Stromal cell of bone marrow (primary cell): ENCODE measurements at regions not wholly inside any gene's neighbourhood (a gene's known extent, or its start where the extent isn't known, plus 50 kb on each side); places are given as distances from the start of the nearest gene placed in this dataset.
"Not testable (repeated sequence)": the region's sequence is repeated elsewhere in the genome, so short reads cannot be mapped to it uniquely, and the experiment has no call there.

Experiments
- DNase-seq: peaks from one replicate; pipeline ENCODE4 v3.0.0-alpha.2; 2012; ENCODE audit warnings: low read depth

DNA sequence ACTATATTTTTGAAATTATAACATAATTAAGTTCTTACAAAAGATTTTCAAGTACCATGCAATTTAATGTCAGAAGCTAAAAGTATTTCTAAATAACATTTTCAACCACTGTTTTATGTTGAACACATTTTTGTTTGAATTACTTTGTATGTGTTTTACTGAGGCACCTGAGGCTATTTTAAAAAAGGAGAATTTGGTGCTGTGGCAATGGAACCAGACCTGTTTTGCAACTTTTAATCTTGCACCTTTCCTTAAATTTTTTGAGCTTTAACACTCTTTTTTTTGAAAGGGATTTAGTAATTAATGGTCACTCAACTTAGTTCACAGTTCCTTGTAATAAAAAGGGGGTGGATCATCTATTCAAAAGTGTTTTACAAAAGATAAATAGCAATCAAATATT is 561.6 kb downstream of the ZBBX start:
- DNase-seq, result no peak

DNA sequence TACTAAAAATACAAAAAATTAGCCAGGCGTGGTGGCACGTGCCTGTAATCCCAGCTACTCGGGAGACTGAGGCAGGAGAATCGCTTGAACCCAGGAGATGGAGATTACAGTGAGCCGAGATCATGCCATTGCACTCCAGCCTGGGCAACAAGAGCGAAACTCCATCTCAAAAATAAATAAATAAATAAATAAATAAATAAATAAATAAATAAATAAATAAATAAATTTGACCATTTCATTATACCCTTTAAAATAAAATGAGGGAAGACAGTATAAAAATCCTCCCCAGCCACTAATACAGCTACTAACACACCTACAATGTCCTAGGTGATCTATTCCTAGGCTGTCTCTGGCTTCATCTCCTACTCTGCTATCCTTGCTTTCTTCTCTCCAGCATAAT is 562.8 kb downstream of the ZBBX start:
- not testable (repeated sequence) for DNase-seq

DNA sequence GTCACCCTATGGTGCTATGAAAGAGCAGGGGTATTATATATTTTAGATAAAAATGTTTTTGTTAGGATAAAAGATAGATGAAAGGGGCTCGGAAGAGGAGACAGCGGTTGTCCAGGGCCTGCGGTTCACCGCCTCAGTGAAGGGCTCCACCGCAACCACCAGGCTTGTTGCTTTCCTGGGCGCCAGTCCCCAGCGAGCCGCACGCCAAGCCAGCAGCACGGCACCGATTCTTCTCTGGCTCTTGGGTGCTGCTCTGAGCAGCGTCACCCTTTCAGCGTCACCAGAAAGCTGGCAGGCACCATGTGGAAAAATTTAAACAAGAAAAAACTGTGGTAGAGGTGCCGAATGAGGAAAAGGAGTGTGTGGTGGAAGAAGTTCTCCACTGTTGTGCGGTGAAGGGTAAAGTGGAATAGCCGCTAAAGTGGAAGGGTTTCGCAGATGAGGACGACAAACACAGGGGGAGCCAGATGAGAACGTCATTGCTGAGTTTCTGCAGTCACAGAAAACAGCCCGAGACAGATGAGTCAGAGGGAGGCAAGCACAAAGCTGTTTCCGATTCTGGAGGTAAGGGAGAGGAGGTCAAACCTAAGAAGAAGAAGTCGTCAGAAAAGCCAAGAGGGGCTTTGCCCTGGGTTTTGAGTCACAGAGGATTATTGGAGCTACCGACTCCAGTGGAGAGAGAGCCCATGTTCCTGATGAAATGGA is 569.2 kb downstream of the ZBBX start:
- DNase-seq, result no peak

DNA sequence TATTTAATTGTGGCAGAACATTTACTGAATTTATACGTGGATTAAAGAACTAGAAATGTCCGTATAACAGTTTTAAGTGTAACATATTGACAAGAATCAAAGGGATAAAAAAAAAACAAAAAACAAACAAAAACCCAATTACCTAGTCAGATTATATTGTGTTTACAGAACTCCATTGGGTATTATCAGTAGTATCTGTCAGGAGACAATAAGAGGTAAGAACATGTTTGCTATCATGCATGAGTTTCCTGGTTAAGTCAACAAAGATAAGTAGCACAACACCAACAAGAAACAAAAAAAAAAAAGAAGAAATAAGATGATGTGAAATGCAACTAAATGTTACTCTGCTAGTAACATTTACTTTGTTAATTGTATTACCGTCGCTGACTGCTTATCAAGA is 570.6 kb downstream of the ZBBX start:
- no peak for DNase-seq

DNA sequence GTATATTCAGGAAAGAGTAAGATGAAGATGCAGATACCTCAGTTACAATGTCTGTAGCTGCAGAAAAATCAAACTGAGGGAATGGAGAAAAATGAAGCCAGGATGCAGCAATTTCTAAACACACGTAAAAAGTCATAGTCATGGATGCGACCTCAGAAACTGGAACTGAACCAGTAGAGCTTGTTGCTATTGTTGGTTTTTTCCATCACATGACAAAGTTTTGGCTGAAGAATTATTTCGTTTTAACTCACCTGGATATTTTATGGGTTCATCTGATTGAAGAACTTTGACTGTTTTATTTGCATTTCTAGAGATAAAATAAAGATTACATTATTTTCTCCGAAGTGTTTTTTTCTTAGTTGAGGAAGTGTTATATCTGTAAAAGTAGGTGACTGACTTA is 591.2 kb downstream of the ZBBX start:
- DNase-seq, result no peak

DNA sequence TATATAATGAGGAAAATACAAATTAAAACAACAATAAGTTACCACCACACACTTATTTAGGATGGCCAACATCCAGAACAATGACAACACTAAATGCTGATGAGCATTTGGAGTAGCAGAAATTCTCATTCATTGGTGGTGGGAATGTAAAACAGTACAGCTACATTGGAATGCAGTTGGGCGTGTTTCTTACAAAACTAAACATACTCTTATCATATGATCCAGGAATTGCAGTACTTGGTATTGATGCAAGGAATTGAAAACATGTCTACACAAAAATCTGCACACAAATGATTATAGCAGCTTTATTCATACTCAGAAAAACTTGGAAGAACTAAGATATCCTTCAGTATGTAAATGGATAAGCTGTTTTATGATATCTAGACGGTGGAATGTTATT is 594.2 kb downstream of the ZBBX start:
- no peak for DNase-seq

DNA sequence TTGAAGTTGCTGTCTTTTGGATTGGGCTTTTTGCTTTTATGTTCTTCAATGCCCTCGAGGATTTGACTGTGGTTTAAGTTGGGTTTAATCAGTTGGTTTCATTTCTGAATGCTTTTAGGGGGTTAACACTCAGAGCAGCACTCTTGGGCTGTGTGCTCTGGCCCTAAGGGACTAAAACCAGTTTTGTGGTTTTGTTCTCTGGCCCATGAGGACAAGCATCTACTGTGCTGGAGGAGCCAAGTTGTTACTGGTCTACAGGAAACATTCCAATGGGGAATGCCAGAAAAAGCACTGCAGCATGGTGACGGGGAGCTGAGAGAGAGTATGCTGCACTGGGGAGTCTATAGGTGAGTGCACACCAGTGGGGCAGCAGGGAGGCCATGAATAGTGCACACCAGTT is 596.9 kb downstream of the ZBBX start:
- DNase-seq, result no peak

DNA sequence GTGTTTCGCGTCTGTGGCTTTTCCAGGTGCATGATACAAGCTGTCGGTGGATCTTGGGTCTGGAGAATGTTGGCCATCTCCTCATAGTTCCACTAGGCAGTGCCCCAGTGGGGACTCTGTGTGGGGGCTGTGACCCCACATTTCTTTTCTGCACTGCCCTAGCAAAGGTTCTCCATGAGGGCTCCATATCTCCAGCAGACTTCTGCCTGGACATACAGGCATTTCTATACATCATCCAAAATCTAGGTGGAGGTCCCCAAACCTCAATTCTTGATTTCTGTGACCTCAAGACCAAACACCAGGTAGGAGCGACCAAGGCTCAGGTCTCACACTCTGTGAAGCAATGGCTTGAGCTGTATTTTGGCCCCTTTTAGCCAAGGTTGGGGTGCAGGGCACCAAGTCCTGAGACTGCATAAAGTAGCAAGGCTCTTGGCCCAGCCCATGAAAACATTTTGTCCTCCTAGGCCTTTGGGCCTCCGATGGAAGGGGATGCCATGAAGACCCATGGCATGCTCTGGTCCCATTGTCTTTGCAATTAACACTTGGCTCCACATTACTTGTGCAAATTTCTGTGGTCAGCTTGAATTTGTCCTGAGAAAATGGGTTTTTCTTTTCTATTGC is 615.3 kb downstream of the ZBBX start:
- DNase-seq, result no peak

DNA sequence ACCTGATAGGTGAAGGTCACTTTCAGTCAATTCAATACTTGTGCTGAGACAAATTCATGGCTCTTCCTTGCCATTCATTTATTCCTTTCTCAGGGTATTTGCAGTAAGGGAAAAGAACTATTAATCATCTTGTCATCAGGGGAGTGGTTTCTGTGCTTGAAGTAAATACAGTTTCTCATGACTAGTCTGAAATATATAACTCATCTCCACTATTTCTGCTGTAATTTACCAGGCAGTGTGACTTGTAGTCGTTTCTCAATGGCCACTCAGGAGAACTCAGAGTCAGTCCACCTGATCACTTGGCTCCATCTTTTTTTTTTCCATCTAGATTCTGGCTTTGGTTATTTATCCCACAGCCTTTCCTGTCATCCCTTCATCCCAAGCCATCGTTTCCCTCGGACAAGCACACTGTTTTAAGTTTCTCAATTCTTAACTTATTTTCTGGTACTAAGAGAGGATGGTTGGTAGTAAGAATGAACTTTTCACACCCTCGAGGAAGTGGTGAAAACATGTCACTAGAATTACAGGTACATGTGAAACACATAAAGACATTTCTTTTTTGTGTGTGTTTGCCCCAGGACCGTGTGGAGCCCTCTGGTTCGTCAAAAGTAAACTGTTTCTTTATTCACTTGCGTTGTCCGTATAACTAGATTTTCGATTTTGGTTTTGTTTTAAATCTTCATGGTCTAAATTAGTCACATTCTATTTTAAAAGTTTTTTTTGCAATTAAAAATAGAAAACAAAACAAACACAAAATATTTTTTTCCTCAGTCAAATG is 620.2 kb downstream of the ZBBX start:
- no peak for DNase-seq

DNA sequence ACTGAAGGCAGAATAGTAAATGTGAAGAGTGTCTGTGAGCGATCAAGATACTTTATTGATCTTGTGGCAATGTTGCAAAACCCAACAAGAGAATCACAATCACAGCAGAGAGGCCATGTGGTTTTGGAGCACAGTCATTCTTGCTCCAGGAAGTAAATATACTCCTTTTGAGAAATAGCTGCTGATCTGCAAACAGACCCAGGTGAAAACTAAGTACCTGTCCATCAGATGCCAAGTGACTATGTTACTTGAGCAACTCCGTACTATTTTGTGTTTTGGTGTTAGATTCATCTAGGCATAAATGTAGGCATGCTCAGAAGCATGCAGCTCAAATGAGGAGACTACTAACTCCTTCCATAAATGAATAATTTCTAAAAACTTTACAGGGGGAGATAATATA is 627.9 kb downstream of the ZBBX start:
- no peak for DNase-seq

DNA sequence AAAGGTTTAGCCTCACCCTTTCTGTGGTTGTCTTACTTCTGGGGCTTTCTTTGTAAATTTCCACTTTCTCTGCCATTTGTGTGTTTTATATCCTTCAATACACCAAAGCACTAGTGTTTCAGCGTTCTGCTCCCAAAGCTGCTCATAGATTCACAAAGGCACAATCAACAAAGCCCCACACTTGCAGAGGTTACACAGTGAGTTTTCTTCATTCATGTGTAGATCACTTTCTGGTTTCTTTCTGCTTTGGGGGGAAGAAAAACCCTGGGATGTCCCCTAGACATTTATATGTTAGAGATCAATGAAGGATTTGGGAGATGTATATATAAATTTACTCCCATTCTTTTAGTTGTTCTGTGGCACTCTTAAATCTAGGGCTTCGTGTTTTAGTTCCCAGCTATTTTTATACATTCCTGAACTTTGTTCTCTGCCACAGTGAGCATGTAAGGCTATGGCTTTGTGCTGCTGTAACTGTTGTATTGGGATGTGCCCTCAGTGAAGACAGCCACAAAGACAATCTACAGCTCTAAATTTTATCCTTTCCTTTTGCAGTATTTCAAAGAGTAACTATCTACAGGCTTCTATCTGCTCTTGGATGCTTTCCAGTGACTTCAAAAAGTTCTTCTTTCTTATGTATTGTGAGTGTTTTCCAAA is 636.5 kb downstream of the ZBBX start:
- DNase-seq, result no peak

DNA sequence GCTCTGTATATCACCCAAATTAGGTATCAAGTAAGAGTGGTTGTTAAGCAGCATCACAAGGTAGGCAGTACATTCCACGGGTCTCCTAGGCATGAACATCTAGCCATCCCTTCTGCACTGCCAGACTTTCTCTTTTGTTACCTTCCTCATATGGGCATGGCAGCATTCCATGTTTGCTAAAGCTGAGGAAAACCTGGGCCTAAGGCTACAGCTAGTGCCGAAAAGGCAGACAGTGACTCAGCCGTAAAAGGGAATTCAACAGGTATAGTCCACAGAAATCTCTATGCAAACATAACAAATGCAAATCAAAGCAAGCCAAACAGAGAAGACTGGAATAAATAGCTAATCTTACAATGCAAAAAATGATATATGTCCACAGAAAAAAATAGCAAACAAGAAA is 645.4 kb downstream of the ZBBX start:
- DNase-seq, result no peak

DNA sequence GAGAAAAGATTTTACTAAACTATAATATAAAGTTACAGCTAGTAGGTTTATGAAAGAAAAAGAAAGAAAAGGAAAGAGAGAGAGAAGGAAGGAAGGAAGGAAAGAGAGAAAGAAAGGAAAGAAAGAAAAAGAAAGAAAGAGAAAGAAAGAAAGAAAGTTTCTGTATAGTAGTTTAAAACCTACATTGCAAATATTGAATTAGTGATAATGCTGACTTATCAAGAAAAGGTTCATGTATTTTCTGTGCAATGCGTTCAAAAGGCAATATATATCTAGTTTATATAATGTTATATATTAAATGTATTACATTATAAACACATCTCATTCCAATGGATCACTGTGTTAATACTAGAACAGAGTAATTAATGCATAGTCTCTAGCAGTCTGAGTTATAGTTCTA is 648.4 kb downstream of the ZBBX start:
- no peak for DNase-seq

DNA sequence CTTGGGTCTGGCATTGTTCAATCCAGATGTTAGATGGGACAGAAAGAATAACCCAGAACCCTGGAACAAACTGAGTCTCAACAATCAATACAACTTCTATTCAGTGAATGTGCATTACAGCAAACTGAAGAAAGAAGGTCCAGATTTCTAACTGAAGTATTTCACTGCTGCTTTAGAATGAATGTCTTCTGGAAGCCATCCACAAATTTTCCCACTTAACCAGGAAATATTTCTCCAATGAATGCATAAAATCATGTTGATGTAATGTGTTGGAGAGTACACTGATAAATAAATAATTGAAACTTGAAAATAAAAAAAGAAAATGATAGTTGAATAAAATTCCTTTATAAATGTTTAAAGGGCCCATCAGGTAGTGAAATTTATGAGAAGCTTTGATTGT is 658.6 kb downstream of the ZBBX start:
- DNase-seq, result no peak

DNA sequence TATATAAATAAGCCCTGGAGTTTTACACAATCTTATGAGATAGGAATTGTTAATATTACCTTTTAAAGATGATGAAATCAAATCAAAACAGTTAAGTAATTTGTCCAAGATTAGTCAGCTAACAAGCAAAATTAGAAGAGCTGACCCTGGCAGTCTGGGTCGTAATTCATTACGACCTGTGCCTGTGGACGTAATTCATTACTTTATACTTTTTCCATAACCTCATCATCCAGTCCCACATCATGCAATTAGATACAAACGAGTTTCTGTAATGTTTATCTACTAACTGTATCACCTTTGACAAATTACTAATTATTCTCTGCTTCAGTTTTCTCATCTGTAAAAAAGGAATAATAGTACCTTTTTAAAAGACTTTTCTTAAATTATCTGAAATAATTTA is 665.9 kb downstream of the ZBBX start:
- DNase-seq, result no peak

DNA sequence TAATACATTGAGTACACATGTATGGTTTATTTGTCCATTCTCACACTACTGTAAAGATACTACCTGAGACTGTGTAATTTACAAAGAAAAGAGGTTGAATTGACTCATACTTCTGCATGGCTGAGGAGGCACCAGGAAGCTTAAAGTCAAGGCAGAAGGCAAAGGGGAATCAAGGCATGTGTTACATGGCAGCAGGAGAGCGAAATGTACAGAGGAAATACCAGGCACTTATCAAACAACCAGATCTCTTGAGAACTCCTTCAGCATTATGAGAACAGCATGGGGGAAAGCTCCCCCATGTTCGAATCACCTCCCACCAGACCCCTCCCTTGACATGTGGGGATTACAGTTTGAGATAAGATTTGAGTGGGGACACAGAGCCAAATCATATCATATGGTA is 666.3 kb downstream of the ZBBX start:
- no peak for DNase-seq

DNA sequence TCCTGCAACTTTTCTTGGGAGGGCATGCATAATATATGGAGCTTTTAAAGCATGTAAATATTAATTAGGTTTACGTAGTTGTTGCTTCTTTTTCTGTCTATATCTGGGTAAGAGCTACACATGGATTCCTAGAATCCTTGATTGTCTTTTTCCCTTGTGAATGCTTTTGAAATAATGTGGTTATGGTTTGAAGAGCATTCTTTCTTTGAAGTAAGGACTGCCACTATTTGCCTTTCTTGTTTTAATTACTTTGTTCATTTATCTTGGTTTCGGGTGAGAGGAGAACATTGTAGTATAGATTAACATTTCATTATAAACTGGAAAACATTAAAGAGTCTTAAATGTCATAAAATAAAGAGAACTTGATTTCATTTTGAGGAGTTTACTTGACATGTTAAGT is 674.0 kb downstream of the ZBBX start:
- DNase-seq, result no peak

DNA sequence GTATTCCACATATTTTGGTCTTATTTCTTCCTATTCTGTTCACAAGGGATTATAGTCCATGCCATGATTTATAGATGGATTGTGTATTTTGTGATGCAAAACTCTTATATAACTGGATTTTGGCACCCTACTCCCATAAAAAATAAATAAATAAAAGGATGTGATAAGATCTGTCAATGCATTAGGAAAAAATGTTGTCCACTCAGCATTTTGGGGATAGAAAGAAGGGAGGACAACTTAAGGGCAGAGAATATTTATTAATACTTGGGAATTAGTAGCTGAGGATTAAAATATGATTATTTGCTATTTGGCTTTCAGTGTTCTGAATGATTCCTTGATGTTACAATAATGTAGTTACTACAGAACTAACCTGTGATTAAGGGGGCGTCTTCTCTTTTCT is 682.6 kb downstream of the ZBBX start:
- DNase-seq, result no peak

DNA sequence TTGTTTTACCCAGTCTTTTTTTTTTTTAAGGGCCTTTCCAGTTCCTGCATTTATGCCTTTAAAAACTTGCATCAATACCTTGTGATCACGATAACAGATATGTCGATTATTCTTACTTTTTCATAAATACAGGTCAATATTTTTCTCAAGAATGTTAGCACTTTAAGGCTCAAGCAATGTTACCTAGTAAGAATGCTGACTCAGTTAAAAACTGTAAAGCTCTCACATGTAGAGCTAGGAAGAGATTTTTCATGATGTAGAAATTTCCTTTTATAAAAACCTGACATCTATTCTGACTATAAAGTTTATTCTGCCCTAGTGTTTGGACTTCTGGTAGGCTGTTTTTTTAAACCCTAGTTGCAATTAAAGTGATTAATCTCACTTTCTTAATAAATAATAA is 684.0 kb downstream of the ZBBX start:
- no peak for DNase-seq

DNA sequence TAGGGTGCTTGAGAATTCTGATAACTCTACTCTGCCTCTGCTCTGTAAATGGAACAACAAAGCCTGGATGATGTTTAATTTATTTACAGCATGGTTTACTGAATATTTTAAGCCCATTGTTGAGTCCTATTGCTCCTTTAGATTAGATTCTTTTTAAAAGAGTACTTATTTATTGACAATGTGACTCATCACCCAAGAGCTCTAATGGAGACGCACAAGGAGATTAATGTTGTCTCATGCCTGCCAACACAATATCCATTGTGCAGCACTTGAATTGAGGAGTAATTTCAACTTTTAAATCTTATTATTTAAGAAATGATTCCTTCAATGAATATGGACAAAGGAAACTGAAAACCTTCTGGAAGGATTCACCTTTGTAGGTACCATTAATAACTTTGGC is 691.4 kb downstream of the ZBBX start:
- DNase-seq, result no peak

DNA sequence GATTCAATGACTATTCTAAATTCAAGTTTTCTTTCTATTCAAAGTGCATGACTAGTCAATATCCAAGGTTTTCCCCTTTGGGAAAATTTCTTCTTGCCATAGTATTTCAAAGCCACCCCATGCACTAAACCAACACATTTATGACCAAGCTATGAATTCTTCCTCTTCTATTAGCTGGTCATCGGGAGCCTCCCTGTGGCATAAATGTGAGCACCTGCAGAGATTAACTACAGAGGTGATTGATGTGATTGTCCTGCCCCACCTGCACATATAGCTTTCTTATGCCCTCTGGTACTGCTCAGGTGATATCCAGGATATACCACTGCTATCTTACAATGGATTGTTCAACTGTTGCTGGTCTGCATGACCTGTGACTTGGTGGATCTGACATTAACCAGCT is 694.9 kb downstream of the ZBBX start:
- DNase-seq, result no peak

DNA sequence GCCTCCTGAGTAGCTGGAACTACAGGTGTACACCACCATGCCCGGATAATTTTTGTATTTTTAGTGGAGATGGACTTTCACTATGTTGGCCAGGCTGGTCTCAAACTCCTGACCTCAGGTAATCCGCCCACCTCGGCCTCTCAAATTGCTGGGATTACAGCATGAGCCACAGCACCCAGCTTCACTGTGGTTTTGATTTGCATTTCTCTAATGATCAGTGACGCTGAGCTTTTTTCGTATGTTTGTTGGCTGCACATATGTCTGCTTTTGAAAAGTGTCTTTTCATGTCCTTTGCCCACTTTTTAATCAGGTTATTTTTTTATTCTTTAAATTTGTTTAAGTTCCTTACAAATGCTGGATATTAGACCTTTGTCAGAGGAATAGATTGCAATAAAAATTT is 696.0 kb downstream of the ZBBX start:
- not testable (repeated sequence) for DNase-seq

DNA sequence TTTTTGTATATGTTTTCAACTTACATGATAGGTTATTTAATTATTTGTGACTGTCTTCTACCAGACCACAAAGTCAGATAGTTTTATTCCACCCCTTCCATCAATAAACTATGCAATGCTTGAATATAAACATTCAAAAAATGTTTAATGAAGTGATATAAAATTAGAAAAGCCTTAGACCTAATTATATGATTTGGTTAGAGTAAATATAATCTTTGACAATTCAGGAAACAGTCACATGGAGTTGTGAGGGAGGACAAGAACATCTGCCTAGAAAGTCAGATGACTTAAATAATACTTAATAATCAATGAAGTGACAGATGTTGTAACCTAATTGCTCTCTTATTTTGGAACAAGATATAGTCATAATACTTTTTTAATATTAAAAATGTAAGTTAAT is 710.3 kb downstream of the ZBBX start:
- no peak for DNase-seq
